HG03521 (cell line): ENCODE measurements at regions not wholly inside any gene's neighbourhood (a gene's known extent, or its start where the extent isn't known, plus 50 kb on each side); places are given as distances from the start of the nearest gene placed in this dataset.

ENCODE experiments used
- ATAC-seq: cut with Tn5 transposase; IDR thresholded peaks from one replicate; pipeline ENCODE4 v1.9.1; 2021; ENCODE audit warnings: mild to moderate bottlenecking, moderate library complexity; ENCODE audit not compliant: unreplicated experiment

- ATAC-seq: no peak
These were observed 50.4 kb upstream of the DAB1 start for GRCh38 chr1:57474137-57474750.
